Endothelial cell of umbilical vein (primary cell): ENCODE measurements at regions not wholly inside any gene's neighbourhood (a gene's known extent, or its start where the extent isn't known, plus 50 kb on each side); places are given as distances from the start of the nearest gene placed in this dataset.

Source experiments
- CTCF ChIP-seq, 2 donors: IDR thresholded peaks; 1 replicate in 1 of 2; 2 replicates in 1 of 2; pipeline ENCODE4 v1.5.1; 2011; ENCODE audit warnings: low read length in 2 of 2, mild to moderate bottlenecking in 2 of 2, moderate library complexity in 2 of 2, control low read depth in 1 of 2, inconsistent platforms in 1 of 2, low read depth in 1 of 2; ENCODE audit not compliant: insufficient read depth in 1 of 2; ENCODE audit errors: extremely low read depth in 1 of 2
- EZH2 ChIP-seq: IDR thresholded peaks from 2 replicates; pipeline ENCODE4 v1.6.1; 2012; ENCODE audit warnings: borderline replicate concordance, low read depth, mild to moderate bottlenecking, moderate library complexity, low read length, inconsistent platforms; ENCODE audit not compliant: severe bottlenecking
- POLR2A ChIP-seq: IDR thresholded peaks from 2 replicates; pipeline ENCODE4 v1.6.1; 2012; ENCODE audit warnings: low read depth, mild to moderate bottlenecking, control low read depth, low read length

DNA sequence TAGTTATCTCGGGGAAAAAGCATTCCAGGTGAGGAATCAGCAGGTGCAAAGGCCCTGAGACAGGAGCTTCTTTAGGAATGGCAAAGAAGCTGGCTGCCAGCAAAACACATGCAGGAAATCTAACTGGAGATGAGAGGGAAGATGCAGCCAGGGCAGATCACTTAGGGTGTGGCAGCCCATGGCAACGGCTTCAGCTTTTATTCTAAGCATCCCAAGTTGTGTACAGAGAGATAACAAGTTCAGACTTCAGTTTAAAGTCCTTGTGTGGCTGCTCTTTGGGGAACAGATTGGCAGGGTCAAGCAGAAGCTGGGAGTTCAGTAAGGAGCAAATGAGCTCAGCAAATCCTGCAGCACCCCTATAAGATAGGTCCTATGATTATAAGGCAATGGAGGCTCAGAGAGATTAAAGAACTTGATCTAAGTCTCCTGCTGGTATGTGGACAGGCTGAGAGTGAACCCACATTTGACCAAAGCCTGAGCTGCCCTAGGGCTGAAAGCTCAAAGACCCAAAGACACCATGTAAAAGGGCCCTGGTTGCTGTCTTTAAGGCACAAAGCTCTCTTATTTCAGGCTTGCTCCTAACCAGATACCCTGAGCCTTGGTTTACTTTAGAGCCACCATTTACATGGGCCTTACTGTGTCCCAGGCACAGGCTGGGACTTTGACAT is 466.8 kb downstream of the SOX6 start:
- TF ChIP-seq POLR2A (no peak), EZH2 (no peak), CTCF (IDR thresholded peaks at IDR 0.05; ENCODE audit: extremely low read depth in 1 of 2, insufficient read depth in 1 of 2, low read depth in 1 of 2, low read length in 2 of 2) (no peak)
